Gastrocnemius medialis (tissue), 4 donors: ENCODE measurements at regions not wholly inside any gene's neighbourhood (a gene's known extent, or its start where the extent isn't known, plus 50 kb on each side); places are given as distances from the start of the nearest gene placed in this dataset.

Experiments
- ATAC-seq, 2 donors: fragments of 150-250 bp; one replicate each; pipeline ENCODE4 v1.9.1; 2016
- DNase-seq, 2 donors: peaks; one replicate each; pipeline ENCODE4 v3.0.0-alpha.2; 2019
- H3K27ac ChIP-seq, 4 donors: fragments of 200-600 bp; sonication (generic); 1 replicate in 1 of 4; 2 replicates in 3 of 4; pipeline ENCODE4 v1.5.1; 2016 to 2018; ENCODE audit warnings: mild to moderate bottlenecking in 2 of 4, moderate library complexity in 1 of 4
- H3K27me3 ChIP-seq, 3 donors: fragments of 200-600 bp; sonication (generic) in 2 of 3; 1 replicate in 1 of 3; 2 replicates in 2 of 3; pipeline versions ENCODE4 v1.5.1 to v1.6.0; 2016 to 2019; ENCODE audit warnings: mild to moderate bottlenecking in 1 of 3, moderate library complexity in 1 of 3
- H3K36me3 ChIP-seq, 2 donors: fragments of 200-600 bp; sonication (generic) in 1 of 2; one replicate each; pipeline ENCODE4 v1.5.1; 2017 to 2018
- H3K4me1 ChIP-seq, 2 donors: fragments of 200-600 bp; sonication (generic) in 1 of 2; one replicate each; pipeline ENCODE4 v1.5.1; 2016 to 2017; ENCODE audit warnings: mild to moderate bottlenecking in 2 of 2
- H3K4me3 ChIP-seq, 4 donors: fragments of 200-600 bp; sonication (generic) in 3 of 4; 1 replicate in 1 of 4; 2 replicates in 3 of 4; pipeline ENCODE4 v1.5.1; 2016 to 2019; ENCODE audit warnings: mild to moderate bottlenecking in 2 of 4
- H3K9me3 ChIP-seq, 3 donors: fragments of 200-600 bp; sonication (generic) in 2 of 3; 1 replicate in 1 of 3; 2 replicates in 2 of 3; pipeline ENCODE4 v1.5.1; 2016 to 2019
- CTCF ChIP-seq, 5 experiments: fragments of 450-650 bp in 3 of 5; fragments of 200-600 bp in 2 of 5; sonication (generic) in 2 of 5; IDR thresholded peaks in 4 of 5; conservative IDR thresholded peaks in 1 of 5; 1 replicate in 4 of 5; 2 replicates in 1 of 5; pipeline ENCODE4 v1.5.1; 2016 to 2019; ENCODE audit warnings: antibody characterized with exemption in 5 of 5, mild to moderate bottlenecking in 3 of 5, moderate library complexity in 3 of 5
- POLR2A ChIP-seq, 2 donors: fragments of 450-650 bp; IDR thresholded peaks; one replicate each; pipeline ENCODE4 v1.6.1; 2017; ENCODE audit warnings: antibody characterized with exemption in 2 of 2, mild to moderate bottlenecking in 2 of 2, moderate library complexity in 2 of 2
- in situ Hi-C, 4 donors: fragments of 200-750 bp; cut with MboI; loops; one replicate each; pipeline versions ENCODE4 v1.15.0 to v1.8.0; 2017; ENCODE audit warnings: low sequenced_read_pairs in 4 of 4
- intact Hi-C: fragments of 100-400 bp; cut with DNase I; formaldehyde crosslinking; loops from one replicate; pipeline ENCODE4 v1.15.1; 2023; ENCODE audit warnings: low total_unique reads

GRCh38 chr5:29894668-29895067 is 1298.8 kb upstream of the CDH6 start:
- TF ChIP-seq CTCF (IDR thresholded peaks at IDR 0.05 in 4 of 5, conservative IDR thresholded peaks at IDR 0.05 in 1 of 5) (no peak), POLR2A (IDR thresholded peaks at IDR 0.05) (no peak)
- no peaks in the 10 kb centered on the region for H3K9me3 ChIP-seq
- no peaks in the 10 kb centered on the region for H3K36me3 ChIP-seq
- H3K27me3 ChIP-seq, result no peaks in the 10 kb centered on the region
- H3K4me3 ChIP-seq, result no peak overlapping the region
- intact Hi-C loops, result no loop called here
- no peaks in the 10 kb centered on the region for H3K4me1 ChIP-seq
- no peak for ATAC-seq
- in situ Hi-C loops, result no loop called here
- no peak overlapping the region for H3K27ac ChIP-seq
- DNase-seq, result no peak

GRCh38 chr5:29889051-29889450 is 1304.4 kb upstream of the CDH6 start:
- in situ Hi-C loops (no loop called here), intact Hi-C loops (no loop called here)
- H3K27me3 ChIP-seq, result no peaks in the 10 kb centered on the region
- H3K4me3 ChIP-seq, result no peak overlapping the region
- DNase-seq (no peak), ATAC-seq (no peak)
- no peaks in the 10 kb centered on the region for H3K4me1 ChIP-seq
- no peak overlapping the region for H3K27ac ChIP-seq
- no peaks in the 10 kb centered on the region for H3K9me3 ChIP-seq
- no peaks in the 10 kb centered on the region for H3K36me3 ChIP-seq
- no peak for TF ChIP-seq CTCF (IDR thresholded peaks at IDR 0.05 in 4 of 5, conservative IDR thresholded peaks at IDR 0.05 in 1 of 5)
- TF ChIP-seq POLR2A (IDR thresholded peaks at IDR 0.05), result no peak

- H3K4me1 ChIP-seq, result no peaks in the 10 kb centered on the region
- H3K27me3 ChIP-seq, result no peaks in the 10 kb centered on the region
- no peak overlapping the region for H3K4me3 ChIP-seq
- no peak for TF ChIP-seq POLR2A (IDR thresholded peaks at IDR 0.05)
- TF ChIP-seq CTCF (IDR thresholded peaks at IDR 0.05 in 4 of 5, conservative IDR thresholded peaks at IDR 0.05 in 1 of 5), result no peak
- intact Hi-C loops, result no loop called here
- H3K9me3 ChIP-seq, result no peaks in the 10 kb centered on the region
- no peak overlapping the region for H3K27ac ChIP-seq
- H3K36me3 ChIP-seq, result no peaks in the 10 kb centered on the region
- no peak for DNase-seq
- in situ Hi-C loops, result no loop called here
- no peak for ATAC-seq
Measured at GRCh38 chr5:29885595-29885994, 1307.9 kb upstream of the CDH6 start.

- TF ChIP-seq POLR2A (IDR thresholded peaks at IDR 0.05) (no peak), CTCF (IDR thresholded peaks at IDR 0.05 in 4 of 5, conservative IDR thresholded peaks at IDR 0.05 in 1 of 5) (no peak)
- in situ Hi-C loops (no loop called here), intact Hi-C loops (no loop called here)
- H3K36me3 ChIP-seq, result no peaks in the 10 kb centered on the region
- no peaks in the 10 kb centered on the region for H3K4me1 ChIP-seq
- H3K4me3 ChIP-seq, result no peak overlapping the region
- H3K27ac ChIP-seq, result no peak overlapping the region
- no peaks in the 10 kb centered on the region for H3K27me3 ChIP-seq
- no peak for ATAC-seq
- no peaks in the 10 kb centered on the region for H3K9me3 ChIP-seq
- no peak for DNase-seq
Measured at GRCh38 chr5:29882036-29882435, 1311.5 kb upstream of the CDH6 start.

- Histone ChIP-seq H3K27me3 (no peaks in the 10 kb centered on the region), H3K36me3 (no peaks in the 10 kb centered on the region)
Measured at GRCh38 chr5:29879401-29879800, 1314.1 kb upstream of the CDH6 start.

More at GRCh38 chr5:29879401-29879800, 1314.1 kb upstream of the CDH6 start:
- H3K4me1 ChIP-seq, result no peaks in the 10 kb centered on the region
- in situ Hi-C loops (no loop called here), intact Hi-C loops (no loop called here)
- TF ChIP-seq CTCF (IDR thresholded peaks at IDR 0.05 in 4 of 5, conservative IDR thresholded peaks at IDR 0.05 in 1 of 5) (no peak), POLR2A (IDR thresholded peaks at IDR 0.05) (no peak)
- DNase-seq (no peak), ATAC-seq (no peak)
- H3K4me3 ChIP-seq, result no peak overlapping the region
- H3K27ac ChIP-seq, result no peak overlapping the region
- no peaks in the 10 kb centered on the region for H3K9me3 ChIP-seq
